ENCODE measurements at regions not wholly inside any gene's neighbourhood (a gene's known extent, or its start where the extent isn't known, plus 50 kb on each side); places are given as distances from the start of the nearest gene placed in this dataset.

DNA sequence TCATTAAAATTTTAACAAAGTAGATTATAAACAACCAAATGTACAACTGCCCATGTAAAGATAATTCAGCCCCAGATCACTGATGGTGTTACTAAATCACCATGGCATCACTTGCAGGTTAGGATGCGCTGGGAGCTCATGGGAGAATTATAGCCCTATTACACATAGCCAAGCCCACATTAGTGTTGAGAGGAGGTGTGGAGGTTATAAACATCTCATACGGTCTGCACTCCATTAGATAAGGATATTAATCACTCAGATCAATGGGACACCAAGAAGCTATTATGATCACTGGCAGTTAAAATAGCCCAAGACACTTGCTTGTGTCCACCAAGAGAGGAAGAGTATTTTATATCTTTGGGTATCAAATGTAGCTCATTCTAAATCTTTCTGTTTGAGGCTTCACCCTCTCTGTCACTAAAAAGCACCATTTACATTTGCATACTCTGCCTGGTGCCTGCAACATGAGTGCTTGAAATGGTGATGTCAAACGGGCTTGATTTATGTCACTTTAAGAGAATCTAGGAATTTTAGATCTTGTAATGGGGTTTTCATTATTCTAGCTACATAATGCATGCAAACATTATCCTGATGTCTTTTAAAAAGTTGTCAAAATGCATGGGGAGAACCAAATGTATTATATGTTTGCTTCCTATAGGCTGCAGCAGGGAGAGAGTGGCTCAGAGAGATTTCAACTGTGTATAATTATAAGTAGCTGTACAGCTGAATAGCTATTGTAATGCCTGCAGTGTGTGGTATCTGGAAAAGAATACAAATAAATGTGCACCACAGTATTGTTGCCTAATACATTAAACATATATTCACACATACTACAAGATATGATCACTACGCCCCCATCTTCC lies 654.1 kb upstream of the MARCKS start:
- TF ChIP-seq, protein P1, sequence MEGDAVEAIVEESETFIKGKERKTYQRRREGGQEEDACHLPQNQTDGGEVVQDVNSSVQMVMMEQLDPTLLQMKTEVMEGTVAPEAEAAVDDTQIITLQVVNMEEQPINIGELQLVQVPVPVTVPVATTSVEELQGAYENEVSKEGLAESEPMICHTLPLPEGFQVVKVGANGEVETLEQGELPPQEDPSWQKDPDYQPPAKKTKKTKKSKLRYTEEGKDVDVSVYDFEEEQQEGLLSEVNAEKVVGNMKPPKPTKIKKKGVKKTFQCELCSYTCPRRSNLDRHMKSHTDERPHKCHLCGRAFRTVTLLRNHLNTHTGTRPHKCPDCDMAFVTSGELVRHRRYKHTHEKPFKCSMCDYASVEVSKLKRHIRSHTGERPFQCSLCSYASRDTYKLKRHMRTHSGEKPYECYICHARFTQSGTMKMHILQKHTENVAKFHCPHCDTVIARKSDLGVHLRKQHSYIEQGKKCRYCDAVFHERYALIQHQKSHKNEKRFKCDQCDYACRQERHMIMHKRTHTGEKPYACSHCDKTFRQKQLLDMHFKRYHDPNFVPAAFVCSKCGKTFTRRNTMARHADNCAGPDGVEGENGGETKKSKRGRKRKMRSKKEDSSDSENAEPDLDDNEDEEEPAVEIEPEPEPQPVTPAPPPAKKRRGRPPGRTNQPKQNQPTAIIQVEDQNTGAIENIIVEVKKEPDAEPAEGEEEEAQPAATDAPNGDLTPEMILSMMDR (IDR thresholded peaks at IDR 0.05), result no peak
- ATAC-seq (ENCODE audit: low read depth) (no peak), DNase-seq (no peak)
- no peaks in the 10 kb centered on the region for H3K36me3 Mint-ChIP-seq (ENCODE audit: low read depth)
- no peaks in the 10 kb centered on the region for H3K4me1 Mint-ChIP-seq
- H3K4me3 Mint-ChIP-seq, result no peak overlapping the region
- ChIA-PET CTCF (no interaction called here), POLR2A (no interaction called here)
- no peaks in the 10 kb centered on the region for H3K27me3 Mint-ChIP-seq
- no peak overlapping the region for H3K27ac Mint-ChIP-seq
- intact Hi-C loops (cut with micrococcal nuclease), result no loop called here
- H3K9me3 Mint-ChIP-seq, result no peaks in the 10 kb centered on the region

DNA sequence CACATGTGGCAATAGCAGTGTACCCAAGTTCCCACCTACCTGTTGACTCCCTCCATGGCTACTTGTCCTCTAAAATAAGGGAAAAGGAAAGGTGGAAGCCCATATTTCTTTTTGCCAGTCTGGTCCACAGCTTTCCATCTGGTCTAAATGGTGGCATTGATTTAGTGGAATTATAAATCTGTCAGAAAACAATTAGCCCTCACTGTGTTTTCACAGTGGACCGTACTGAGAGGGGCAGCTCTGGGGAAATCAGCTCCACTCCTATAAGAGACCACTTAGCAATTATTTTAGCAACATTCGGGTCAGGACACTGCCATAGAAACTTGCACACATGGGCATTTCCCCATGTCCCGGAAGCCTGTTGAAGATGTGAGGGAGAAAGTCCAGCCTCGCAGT lies 653.4 kb upstream of the MARCKS start:
- DNase-seq (no peak), ATAC-seq (ENCODE audit: low read depth) (no peak)
- no peaks in the 10 kb centered on the region for H3K27me3 Mint-ChIP-seq
- no peaks in the 10 kb centered on the region for H3K9me3 Mint-ChIP-seq
- no peak overlapping the region for H3K27ac Mint-ChIP-seq
- ChIA-PET CTCF (no interaction called here), POLR2A (no interaction called here)
- TF ChIP-seq, protein P1 (IDR thresholded peaks at IDR 0.05), result no peak
- intact Hi-C loops (cut with micrococcal nuclease), result no loop called here
- H3K4me3 Mint-ChIP-seq, result no peak overlapping the region
- H3K36me3 Mint-ChIP-seq (ENCODE audit: low read depth), result no peaks in the 10 kb centered on the region
- H3K4me1 Mint-ChIP-seq, result no peaks in the 10 kb centered on the region

- Mint-ChIP-seq H3K27me3 (no peaks in the 10 kb centered on the region), H3K27ac (no peak overlapping the region), H3K4me3 (no peak overlapping the region), H3K4me1 (no peaks in the 10 kb centered on the region), H3K9me3 (no peaks in the 10 kb centered on the region), H3K36me3 (ENCODE audit: low read depth) (no peaks in the 10 kb centered on the region)
- TF ChIP-seq, protein P1 (IDR thresholded peaks at IDR 0.05), result no peak
- DNase-seq, result no peak
- ATAC-seq (ENCODE audit: low read depth), result no peak
- intact Hi-C loops (cut with micrococcal nuclease), result no loop called here
- POLR2A ChIA-PET, result no interaction called here
- CTCF ChIA-PET, result no interaction called here
Measured at GRCh38 chr6:113205553-113205952, 651.6 kb upstream of the MARCKS start.

- DNase-seq (no peak), ATAC-seq (ENCODE audit: low read depth) (no peak)
- ChIA-PET CTCF (no interaction called here), POLR2A (no interaction called here)
- TF ChIP-seq, protein P1 (IDR thresholded peaks at IDR 0.05), result no peak
- no peak overlapping the region for H3K4me3 Mint-ChIP-seq
- no peaks in the 10 kb centered on the region for H3K27me3 Mint-ChIP-seq
- intact Hi-C loops (cut with micrococcal nuclease), result no loop called here
- peaks cover 2% of the 10 kb centered on the region for H3K9me3 Mint-ChIP-seq
- no peaks in the 10 kb centered on the region for H3K36me3 Mint-ChIP-seq (ENCODE audit: low read depth)
- H3K27ac Mint-ChIP-seq, result no peak overlapping the region
- H3K4me1 Mint-ChIP-seq, result no peaks in the 10 kb centered on the region
Measured at GRCh38 chr6:113208726-113209125, 648.4 kb upstream of the MARCKS start.

DNA sequence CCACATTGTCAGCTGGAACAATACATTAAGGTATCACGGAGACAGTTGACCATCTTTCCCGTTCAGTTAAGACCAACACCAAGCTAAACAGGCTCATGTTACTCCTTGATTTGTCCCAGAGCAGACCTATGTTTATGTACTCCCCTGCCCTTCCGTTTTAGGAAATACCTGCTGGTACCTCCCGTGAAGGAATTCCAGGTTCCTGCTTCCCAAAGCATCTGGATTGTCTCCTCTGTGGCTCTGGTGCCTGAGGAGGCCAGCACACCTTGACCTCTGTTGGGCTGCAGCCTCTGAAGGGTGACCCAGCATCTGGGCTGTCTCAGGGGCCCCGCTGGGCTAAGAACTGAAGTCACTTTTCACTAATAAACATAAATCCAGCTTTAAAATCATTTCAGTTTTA lies 647.8 kb upstream of the MARCKS start:
- no peaks in the 10 kb centered on the region for H3K36me3 Mint-ChIP-seq (ENCODE audit: low read depth)
- H3K9me3 Mint-ChIP-seq, result peaks cover 2% of the 10 kb centered on the region
- H3K4me1 Mint-ChIP-seq, result no peaks in the 10 kb centered on the region
- ATAC-seq (ENCODE audit: low read depth), result no peak
- no peak for DNase-seq
- no peaks in the 10 kb centered on the region for H3K27me3 Mint-ChIP-seq
- no peak overlapping the region for H3K4me3 Mint-ChIP-seq
- CTCF ChIA-PET, result no interaction called here
- TF ChIP-seq, protein P1 (IDR thresholded peaks at IDR 0.05), result no peak
- intact Hi-C loops (cut with micrococcal nuclease), result no loop called here
- H3K27ac Mint-ChIP-seq, result no peak overlapping the region
- POLR2A ChIA-PET, result no interaction called here
